Activated T-cell treated with anti-CD3 and anti-CD28 coated beads for 4 hours (primary cell): ENCODE measurements at regions not wholly inside any gene's neighbourhood (a gene's known extent, or its start where the extent isn't known, plus 50 kb on each side); places are given as distances from the start of the nearest gene placed in this dataset.

Experiments used
- DNase-seq: peaks from one replicate; pipeline ENCODE4 v3.0.0-alpha.2; 2020

DNA sequence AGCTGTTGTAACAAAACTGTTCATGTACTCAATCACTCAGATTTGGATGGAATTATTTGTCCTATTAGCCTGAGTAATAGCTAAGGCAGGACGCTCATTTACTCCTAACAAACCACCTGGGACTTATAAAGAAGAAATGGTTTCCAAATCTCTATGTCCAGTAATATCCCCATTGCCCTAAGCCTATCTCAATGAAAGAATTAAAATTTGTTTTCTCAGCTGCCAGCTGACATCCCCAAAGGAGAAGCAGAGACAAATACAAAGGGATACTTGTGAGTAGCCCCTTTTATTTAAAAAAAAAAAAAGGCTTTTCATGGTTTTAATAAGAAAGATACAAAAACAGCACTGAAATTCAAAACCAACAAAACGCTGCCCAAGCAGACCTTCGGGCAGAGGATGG, 211.4 kb upstream of the PARD3B start:
- no peak for DNase-seq

DNA sequence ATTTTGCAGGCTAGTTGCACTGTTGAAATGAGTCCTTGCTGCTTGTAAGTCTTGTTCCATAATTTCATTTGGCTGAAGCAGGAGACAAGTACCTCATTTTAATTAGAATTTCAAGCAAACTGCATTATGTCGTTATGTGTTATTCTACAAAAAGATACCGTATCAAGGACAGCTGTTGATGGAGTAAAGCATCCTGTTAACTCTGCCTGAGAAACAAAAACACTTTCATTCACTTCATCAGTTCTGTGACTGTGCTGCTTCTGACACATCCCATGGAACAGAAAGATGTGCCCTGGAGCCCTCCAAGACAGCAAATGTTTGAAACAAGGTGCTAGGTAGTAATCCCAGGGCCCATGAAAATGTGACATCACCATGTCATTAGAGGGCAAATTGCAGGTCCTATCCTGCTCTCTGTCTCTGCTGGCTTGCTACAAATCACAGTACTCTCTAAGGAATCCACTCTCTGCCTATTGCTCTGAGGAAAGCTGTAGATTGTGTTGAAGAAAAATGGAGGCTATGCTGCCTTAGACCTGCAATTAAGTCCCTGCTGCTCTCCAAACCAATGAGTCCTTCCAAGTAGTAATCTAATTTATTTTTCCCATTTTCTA, 209.7 kb upstream of the PARD3B start:
- DNase-seq: no peak

GRCh38 chr2:204336153-204336744, 209.0 kb upstream of the PARD3B start:
- DNase-seq: no peak

DNA sequence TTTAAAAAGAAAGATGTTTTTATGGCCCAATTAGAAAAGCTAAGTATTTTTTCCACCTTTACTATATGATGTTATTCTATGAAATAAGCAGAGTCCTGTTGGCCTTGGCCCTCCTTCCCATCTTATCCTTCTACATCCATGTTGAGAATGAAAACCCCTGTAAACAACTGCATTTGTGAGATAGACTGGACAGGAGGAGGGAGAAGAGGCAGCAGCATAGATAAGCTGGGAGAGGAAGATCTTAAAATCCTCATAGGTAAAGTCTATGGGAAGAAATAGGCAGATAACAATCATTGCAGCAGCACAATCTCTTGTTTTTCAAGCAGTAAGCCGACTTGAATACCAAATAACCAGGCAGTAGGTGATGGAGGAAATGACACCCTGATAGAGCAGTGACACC, 207.6 kb upstream of the PARD3B start:
- DNase-seq: no peak

DNA sequence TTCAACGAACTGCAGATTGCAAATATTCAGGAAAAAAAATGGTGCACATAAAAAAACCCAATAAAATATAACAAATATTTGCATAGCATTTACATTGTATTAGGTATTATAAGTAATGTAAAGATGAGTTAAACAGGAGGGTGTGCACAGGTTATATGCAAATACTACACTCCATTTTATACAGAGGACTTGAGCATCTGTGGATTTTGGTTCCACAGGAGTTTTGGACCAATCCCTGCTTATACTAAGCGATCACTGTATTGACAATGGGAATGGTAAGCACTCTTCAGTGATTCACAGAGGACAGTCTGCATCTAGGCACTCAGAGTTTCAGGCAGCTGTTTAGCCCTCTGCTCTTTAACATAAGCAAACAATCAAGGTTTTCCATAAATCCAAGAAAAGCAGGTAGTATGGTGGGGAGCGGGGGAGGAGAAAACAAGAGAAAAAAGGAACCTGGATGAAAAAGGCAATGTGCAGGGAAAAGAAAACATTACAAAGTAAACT, 206.0 kb upstream of the PARD3B start:
- no peak for DNase-seq

GRCh38 chr2:204340511-204340910, 204.8 kb upstream of the PARD3B start:
- no peak for DNase-seq

DNA sequence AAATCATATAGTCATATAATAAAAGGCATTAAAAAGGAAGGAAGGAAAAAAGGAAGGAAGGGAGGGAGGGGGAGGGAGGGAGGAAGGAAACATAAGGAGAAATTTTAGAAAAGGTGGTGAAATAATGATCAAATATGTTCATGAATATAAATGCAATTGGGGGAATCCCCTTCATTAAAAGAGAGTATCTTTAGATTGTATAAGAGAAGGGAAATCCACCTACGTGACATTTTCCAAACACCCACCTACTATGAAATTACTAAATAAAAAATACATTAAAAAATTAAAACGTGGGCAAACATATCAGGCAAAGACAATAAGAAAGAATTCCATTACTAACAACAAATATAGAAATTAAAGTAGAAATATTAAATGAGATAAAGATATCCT, 203.4 kb upstream of the PARD3B start:
- DNase-seq: no peak

DNA sequence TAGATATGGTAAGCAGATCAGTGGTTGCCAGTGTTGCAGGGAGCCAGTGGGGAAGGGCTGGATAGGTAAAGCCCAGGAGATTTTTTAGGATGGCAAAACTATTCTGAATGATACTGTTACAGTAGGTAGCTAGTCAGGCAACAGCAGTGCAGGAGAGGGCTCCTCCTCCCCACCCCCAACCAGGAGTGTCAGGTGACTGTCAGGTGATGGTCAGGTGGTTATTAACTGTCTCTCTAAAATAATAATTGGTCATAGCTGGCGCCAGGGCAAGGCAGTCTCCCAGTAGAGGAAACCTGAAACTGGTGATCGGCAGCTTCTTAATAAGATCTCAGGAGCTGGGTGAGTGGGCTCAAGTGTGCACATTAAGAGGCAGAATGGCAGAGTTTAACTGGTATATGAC, 201.6 kb upstream of the PARD3B start:
- DNase-seq: no peak

DNA sequence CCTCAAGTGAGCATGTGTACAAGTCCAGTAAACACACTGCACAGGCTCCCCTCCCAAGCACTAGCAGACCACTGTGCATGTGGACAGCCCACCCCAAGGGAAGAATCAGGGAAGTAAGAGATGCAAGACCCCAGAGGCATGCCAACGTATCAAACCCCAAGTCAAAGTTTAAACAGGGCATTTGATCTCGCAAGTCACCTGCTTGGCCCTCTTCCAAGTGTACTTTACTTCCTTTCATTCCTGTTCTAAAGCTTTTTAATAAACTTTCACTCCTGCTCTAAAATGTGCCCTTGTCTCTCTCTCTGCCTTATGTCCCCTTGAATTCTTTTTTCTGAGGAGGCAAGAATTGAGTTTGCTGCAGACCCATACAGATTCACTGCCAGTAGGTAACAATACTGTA, 201.2 kb upstream of the PARD3B start:
- DNase-seq: no peak

GRCh38 chr2:204346906-204347305, 198.4 kb upstream of the PARD3B start:
- no peak for DNase-seq

GRCh38 chr2:204353823-204354222, 191.5 kb upstream of the PARD3B start:
- DNase-seq: no peak

- no peak for DNase-seq
Measured at GRCh38 chr2:204354442-204354856, 190.8 kb upstream of the PARD3B start.

DNA sequence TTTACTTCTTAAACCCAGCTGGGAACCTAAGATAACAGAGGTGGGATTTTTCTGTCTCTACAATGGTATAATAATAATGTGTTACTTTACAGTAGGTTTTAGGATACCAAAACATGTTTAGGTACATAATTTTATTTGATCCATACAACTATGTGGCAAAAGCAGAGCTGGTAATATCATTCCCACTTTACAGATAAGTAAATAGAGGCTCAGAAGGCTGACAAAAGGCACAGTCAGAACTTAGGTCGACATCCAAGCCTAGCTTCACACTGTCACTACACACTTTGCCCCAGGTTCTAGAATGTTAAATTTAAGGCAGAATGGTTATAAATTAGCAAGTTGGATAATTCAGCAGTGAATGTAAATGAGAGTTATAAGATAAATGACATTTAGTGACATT, 189.6 kb upstream of the PARD3B start:
- DNase-seq: no peak

GRCh38 chr2:204356151-204356641, 189.1 kb upstream of the PARD3B start:
- DNase-seq: no peak

GRCh38 chr2:204357286-204357685, 188.0 kb upstream of the PARD3B start:
- DNase-seq: no peak

- DNase-seq: no peak
Measured at GRCh38 chr2:204359076-204359475, 186.2 kb upstream of the PARD3B start.

DNA sequence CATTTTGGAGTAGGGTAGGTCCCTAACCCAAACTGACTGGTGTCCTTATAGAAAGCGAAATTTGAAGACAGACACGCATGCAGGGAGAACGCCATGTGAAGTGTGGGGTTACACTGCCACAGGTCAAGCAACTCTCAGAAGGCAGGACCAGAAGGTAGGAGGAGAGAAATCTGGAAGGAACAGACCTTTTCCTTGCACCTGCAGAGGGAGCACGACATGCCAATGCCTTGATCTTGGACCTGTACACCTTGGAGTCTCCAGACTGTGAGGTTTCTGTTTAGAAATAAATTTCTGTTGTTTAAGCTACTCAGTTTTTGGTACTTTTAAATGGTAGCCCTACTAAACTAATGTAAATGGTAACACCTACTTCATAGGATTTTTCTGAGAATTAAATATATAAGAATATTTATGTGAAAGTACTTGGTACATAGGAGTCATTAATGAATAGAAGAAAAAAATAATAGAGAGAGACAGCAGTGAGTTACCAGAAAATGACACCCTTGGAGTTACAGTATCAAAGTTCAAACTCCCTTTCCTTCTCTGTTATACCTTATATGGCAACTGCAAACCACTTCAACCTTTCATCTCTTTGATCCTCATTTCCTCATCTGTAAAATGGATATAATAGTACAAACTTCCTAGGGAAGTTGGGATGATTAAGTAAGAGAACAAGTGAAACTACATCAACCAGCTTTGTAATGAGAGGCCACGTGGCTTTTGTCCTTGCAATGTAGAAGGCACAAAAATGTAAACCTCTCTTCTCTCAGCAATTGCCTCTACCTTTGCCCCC, 184.9 kb upstream of the PARD3B start:
- DNase-seq: no peak

DNA sequence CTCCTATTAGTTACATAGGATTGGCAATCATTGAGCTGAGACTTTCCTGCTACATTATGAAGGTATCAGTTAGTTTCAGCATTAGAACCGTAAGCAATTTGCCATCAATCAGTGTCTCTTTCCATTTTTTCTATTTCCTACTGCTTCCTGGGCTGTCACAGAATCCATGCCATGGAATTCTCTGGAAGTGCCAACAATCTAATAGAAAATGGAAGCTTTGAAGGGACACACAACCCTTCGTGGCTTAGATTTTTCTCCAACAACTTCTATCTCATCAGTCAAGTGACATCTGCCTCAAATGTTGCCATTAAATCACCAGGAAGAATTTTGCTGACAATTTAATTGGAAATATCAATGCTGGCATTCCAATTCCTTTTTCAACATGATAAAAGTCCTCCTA, 183.5 kb upstream of the PARD3B start:
- no peak for DNase-seq

GRCh38 chr2:204362581-204362980, 182.7 kb upstream of the PARD3B start:
- DNase-seq: no peak

GRCh38 chr2:204363513-204363912, 181.8 kb upstream of the PARD3B start:
- no peak for DNase-seq

- DNase-seq: no peak
Measured at GRCh38 chr2:204364860-204365535, 180.3 kb upstream of the PARD3B start.

GRCh38 chr2:204365811-204366210, 179.5 kb upstream of the PARD3B start:
- no peak for DNase-seq

DNA sequence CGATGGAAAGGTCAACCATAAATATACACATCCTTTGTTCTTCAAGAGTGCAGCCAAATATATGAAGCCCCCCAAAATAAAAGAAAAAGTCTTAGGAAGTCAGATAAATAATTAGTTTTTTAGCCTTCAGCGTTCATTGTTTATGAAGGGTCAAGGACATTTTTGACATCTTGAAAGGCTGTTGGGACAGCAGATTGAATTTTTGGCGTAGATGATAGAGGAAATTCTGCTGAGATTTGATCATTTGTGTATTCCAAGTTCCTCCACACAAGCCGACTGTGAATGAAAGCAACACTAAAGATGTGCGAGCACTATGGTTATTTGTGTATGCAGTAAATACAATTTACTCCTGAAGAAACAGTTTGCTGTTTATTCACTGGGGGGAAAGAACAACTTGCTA, 177.8 kb upstream of the PARD3B start:
- DNase-seq: no peak
